ENCODE measurements at regions not wholly inside any gene's neighbourhood (a gene's known extent, or its start where the extent isn't known, plus 50 kb on each side); places are given as distances from the start of the nearest gene placed in this dataset.

- no peak for TF ChIP-seq CTCF (IDR thresholded peaks at IDR 0.05; ENCODE audit: insufficient read depth, low read depth, low read length, missing control alignments)
- DNase-seq (ENCODE audit: low read depth): no peak
Measured at GRCh38 chr6:14883921-14884320, 361.9 kb upstream of the JARID2 start.

DNA sequence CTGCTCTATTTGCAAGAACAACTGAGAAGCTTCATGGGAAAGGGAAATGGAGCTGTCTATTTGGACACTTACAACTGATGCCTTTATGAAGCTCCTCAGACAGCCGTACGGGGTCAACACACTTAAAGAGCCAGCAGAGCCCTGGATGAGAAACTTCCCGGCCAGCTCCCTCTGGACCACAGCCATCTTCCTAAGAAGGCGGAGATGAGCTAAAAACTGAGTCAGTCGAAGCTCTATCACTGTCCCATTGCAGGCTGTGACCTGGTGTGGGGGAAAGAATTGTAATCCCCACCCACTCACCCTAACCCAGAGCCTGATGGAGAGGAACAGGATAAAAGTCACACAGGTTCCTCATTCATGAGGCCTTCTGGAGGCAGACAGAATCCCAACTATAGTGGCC, 360.4 kb upstream of the JARID2 start:
- no peak overlapping the region for H3K4me3 ChIP-seq (ENCODE audit: low read length)
- no peak for TF ChIP-seq CTCF (IDR thresholded peaks at IDR 0.05; ENCODE audit: insufficient read depth, low read depth, low read length, missing control alignments)
- DNase-seq (ENCODE audit: low read depth): no peak

More at GRCh38 chr6:14883921-14884320, 361.9 kb upstream of the JARID2 start:
- H3K4me3 ChIP-seq (ENCODE audit: low read length): no peak overlapping the region

GRCh38 chr6:14887181-14887580, 358.7 kb upstream of the JARID2 start:
- no peak overlapping the region for H3K4me3 ChIP-seq (ENCODE audit: low read length)
- no peak for TF ChIP-seq CTCF (IDR thresholded peaks at IDR 0.05; ENCODE audit: insufficient read depth, low read depth, low read length, missing control alignments)
- no peak for DNase-seq (ENCODE audit: low read depth)

GRCh38 chr6:14887986-14888574, 357.8 kb upstream of the JARID2 start:
- no peak for TF ChIP-seq CTCF (IDR thresholded peaks at IDR 0.05; ENCODE audit: insufficient read depth, low read depth, low read length, missing control alignments)
- no peak overlapping the region for H3K4me3 ChIP-seq (ENCODE audit: low read length)
- DNase-seq (ENCODE audit: low read depth): no peak

DNA sequence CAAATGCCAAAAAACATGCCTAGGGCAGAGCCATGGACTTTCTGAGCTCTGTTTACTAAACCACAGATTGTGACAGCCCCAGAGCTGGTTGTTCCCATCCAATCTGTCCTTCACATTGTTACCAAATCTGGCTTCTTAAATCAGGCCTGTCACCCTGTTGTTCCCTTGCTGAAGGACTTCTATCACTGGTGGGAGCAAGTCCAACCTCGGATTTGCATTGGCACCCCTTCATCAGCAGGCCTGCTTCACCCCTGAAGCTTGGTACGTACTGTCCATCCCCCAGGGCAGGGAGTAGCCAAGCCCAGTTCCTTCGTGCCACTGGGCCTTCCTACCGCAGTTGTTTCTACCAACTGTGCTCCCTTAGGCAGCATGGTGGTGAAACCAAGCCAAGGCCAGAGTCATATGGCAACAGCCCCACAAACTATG, 357.3 kb upstream of the JARID2 start:
- no peak for TF ChIP-seq CTCF (IDR thresholded peaks at IDR 0.05; ENCODE audit: insufficient read depth, low read depth, low read length, missing control alignments)
- no peak overlapping the region for H3K4me3 ChIP-seq (ENCODE audit: low read length)
- no peak for DNase-seq (ENCODE audit: low read depth)

GRCh38 chr6:14889188-14889587, 356.7 kb upstream of the JARID2 start:
- DNase-seq (ENCODE audit: low read depth): peak; percentile 44
- no peak overlapping the region for H3K4me3 ChIP-seq (ENCODE audit: low read length)
- no peak for TF ChIP-seq CTCF (IDR thresholded peaks at IDR 0.05; ENCODE audit: insufficient read depth, low read depth, low read length, missing control alignments)
